ENCODE measurements at regions not wholly inside any gene's neighbourhood (a gene's known extent, or its start where the extent isn't known, plus 50 kb on each side); places are given as distances from the start of the nearest gene placed in this dataset.

GRCh38 chr11:96708219-96708878 lies 318.5 kb downstream of the JRKL start:
- H3K9ac ChIP-seq (ENCODE audit: low read depth, low read length) = no peak overlapping the region
- ChIA-PET POLR2A (ENCODE audit: unreplicated experiment) (no interaction called here), CTCF (interaction anchor here (0.6 kb wide), 2 partner anchors 11 to 1201 kb away, joined by 4 read pairs; no protein-coding TSS in a partner anchor)
- in situ Hi-C loops (cut with MboI; ENCODE audit: low sequenced_read_pairs) = no loop called here
- ATAC-seq (ENCODE audit: low read depth) = no peak
- TF ChIP-seq RFX5 (IDR thresholded peaks at IDR 0.05; ENCODE audit: low read depth, low read length) (no peak), FOS (IDR thresholded peaks at IDR 0.05; ENCODE audit: low read depth, low read length) (no peak), CTCF (conservative IDR thresholded peaks at IDR 0.05; ENCODE audit: low read depth, low read length) (no peak), BHLHE40 (IDR thresholded peaks at IDR 0.05; ENCODE audit: low read depth, low read length) (no peak), NFE2L2 (IDR thresholded peaks at IDR 0.05; ENCODE audit: low read depth, low read length) (no peak), ELK1 (IDR thresholded peaks at IDR 0.05; ENCODE audit: borderline replicate concordance, low read depth, low read length) (no peak), POLR2A (IDR thresholded peaks at IDR 0.05; ENCODE audit: low read depth, low read length) (no peak), CHD1 (IDR thresholded peaks at IDR 0.05; ENCODE audit: low read depth, low read length) (no peak), MAZ (IDR thresholded peaks at IDR 0.05; ENCODE audit: borderline replicate concordance, low read depth, low read length) (no peak), MXI1 (IDR thresholded peaks at IDR 0.05; ENCODE audit: borderline replicate concordance, low read depth, low read length) (no peak), CEBPB (IDR thresholded peaks at IDR 0.05; ENCODE audit: low read depth, low read length) (no peak), RCOR1 (IDR thresholded peaks at IDR 0.05; ENCODE audit: insufficient replicate concordance, low read length) (no peak), RAD21 (IDR thresholded peaks at IDR 0.05; ENCODE audit: low read length) (no peak)
- no peak overlapping the region for H2BK20ac ChIP-seq (ENCODE audit: low read depth, low read length)
- no peaks in the 10 kb centered on the region for H3K9me1 ChIP-seq (ENCODE audit: insufficient read depth, low read length)
- WGBS, 2 experiments (ENCODE audit: extremely low coverage in 2 of 2, insufficient read length in 1 of 2) = no CpG with 5 or more reads among the region's 4 CpGs
- H3K14ac ChIP-seq (replicated peaks; ENCODE audit: low read depth, low read length) = no peak overlapping the region
- H3K79me1 ChIP-seq (ENCODE audit: low read depth in 1 of 2, low read length in 2 of 2) = no peaks in the 10 kb centered on the region
- no peak overlapping the region for H2AK5ac ChIP-seq (ENCODE audit: low read depth, low read length)
- no peaks in the 10 kb centered on the region for H3K27me3 ChIP-seq (ENCODE audit: control insufficient read depth, insufficient read depth, low read length)
- no peak overlapping the region for H4K91ac ChIP-seq (ENCODE audit: insufficient read depth, low read depth, low read length)
- no peak overlapping the region for H3K4me3 ChIP-seq (ENCODE audit: insufficient read depth, low read depth, low read length)
- intact Hi-C loops (cut with micrococcal nuclease) = no loop called here
- H3K9me3 ChIP-seq (ENCODE audit: control insufficient read depth, insufficient read depth, low read length) = no peaks in the 10 kb centered on the region
- no peak overlapping the region for H3K56ac ChIP-seq (ENCODE audit: extremely low read depth, insufficient read depth, low read length)
- H2BK120ac ChIP-seq (ENCODE audit: low read depth, low read length) = no peak overlapping the region
- dilution Hi-C loops (cut with HindIII; ENCODE audit: low sequenced_read_pairs, unreplicated experiment) = no loop called here
- no peak overlapping the region for H4K5ac ChIP-seq (ENCODE audit: low read depth, low read length)
- no peak for DNase-seq
- H3K27ac ChIP-seq (ENCODE audit: insufficient read depth, low read length) = no peak overlapping the region
- no peaks in the 10 kb centered on the region for H3K36me3 ChIP-seq (ENCODE audit: control insufficient read depth, insufficient read depth, low read length)
- no peak overlapping the region for H3K18ac ChIP-seq (ENCODE audit: low read depth, low read length)
- no peaks in the 10 kb centered on the region for H3K4me1 ChIP-seq (ENCODE audit: control insufficient read depth, insufficient read depth, low read length)
- no peak overlapping the region for H2BK5ac ChIP-seq (ENCODE audit: low read depth, low read length, poor library complexity, severe bottlenecking)
- no peak overlapping the region for H2AFZ ChIP-seq (replicated peaks; ENCODE audit: low read length, poor library complexity)
- no peak overlapping the region for H3K4ac ChIP-seq (ENCODE audit: low read depth, low read length)
- H4K8ac ChIP-seq (ENCODE audit: low read depth in 2 of 2, low read length in 2 of 2) = no peak overlapping the region
- H3K4me2 ChIP-seq (ENCODE audit: low read depth, low read length) = no peak overlapping the region
- no peak overlapping the region for H3K23ac ChIP-seq (ENCODE audit: low read depth, low read length)
- no peaks in the 10 kb centered on the region for H4K20me1 ChIP-seq (ENCODE audit: insufficient read depth, low read length)
- BruUV-seq (replicated peaks) = no TSS peak
- no peak overlapping the region for H2AK9ac ChIP-seq (replicated peaks; ENCODE audit: low read depth, low read length, poor library complexity)
- no peak overlapping the region for H2BK15ac ChIP-seq (ENCODE audit: low read depth, low read length)

All from IMR-90 (cell line).